NCI-H69 (cell line): ENCODE measurements at regions not wholly inside any gene's neighbourhood (a gene's known extent, or its start where the extent isn't known, plus 50 kb on each side); places are given as distances from the start of the nearest gene placed in this dataset.
"Not testable (repeated sequence)": the region's sequence is repeated elsewhere in the genome, so short reads cannot be mapped to it uniquely, and the experiment has no call there.

Experiments
- DNase-seq: peaks from one replicate; lab custom pipeline; 2025; lab: John Stamatoyannopoulos, UW

DNA sequence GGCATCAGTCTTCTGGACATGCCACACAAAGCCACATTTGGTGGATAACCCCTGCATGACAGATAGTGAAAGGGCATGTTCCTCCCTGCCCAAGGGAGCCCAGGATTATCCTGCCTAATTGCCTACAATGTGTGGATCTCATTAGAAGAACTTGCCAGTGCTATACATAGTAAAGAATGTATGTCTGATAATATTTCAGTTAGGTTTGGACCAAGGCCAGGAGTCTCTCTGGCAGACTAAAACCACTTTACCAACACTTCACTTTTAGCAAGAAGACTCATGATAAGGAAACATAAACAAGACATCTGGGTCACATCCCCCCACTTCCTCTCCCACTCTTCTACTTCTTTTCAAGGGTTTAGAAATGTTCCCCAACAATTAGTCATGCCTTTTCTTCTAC is 196.7 kb downstream of the MTERF1 start:
- no peak for DNase-seq

DNA sequence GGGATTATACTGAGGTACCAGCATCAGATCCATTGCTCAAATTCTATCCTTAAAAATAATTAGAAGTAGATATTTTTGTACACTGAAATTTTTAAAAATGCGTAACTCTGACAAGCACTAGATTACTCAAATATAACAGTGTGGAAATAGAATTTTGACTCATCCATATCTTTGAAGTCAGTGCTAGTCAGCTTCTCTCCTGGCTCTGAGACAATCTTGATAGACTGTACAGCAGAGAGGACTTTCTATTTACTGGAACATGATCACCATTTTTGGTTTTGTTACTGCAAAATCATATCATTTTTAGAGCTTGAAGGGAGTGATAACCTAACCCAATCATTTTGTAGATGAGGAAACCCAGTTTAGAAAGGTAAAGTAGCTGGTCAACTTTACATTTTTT is 195.0 kb downstream of the MTERF1 start:
- no peak for DNase-seq

DNA sequence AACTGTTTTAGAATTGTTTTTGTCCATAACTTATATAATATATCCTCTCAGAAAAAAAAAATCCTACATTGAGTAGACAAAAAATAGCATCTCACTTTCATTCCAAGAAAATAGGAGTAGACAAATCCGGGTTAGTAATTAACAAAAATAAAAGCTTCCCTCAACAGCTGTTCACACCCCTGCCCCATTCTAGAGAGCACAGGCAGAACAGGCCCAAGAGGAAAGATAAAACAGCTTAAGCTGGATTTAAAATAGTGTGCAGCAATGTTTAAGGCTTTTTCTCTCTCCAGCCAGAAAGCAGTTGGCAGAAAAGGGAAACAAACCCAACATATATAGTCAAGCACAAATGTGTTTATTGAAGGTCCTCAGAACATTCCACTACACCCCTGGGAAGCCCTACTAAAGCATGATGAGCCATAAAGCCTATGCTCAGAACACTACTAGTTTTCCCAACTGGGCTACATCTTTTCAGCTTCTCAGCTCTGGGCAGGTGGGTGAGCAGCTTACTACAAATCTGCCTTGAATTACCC is 189.9 kb downstream of the MTERF1 start:
- DNase-seq: no peak

DNA sequence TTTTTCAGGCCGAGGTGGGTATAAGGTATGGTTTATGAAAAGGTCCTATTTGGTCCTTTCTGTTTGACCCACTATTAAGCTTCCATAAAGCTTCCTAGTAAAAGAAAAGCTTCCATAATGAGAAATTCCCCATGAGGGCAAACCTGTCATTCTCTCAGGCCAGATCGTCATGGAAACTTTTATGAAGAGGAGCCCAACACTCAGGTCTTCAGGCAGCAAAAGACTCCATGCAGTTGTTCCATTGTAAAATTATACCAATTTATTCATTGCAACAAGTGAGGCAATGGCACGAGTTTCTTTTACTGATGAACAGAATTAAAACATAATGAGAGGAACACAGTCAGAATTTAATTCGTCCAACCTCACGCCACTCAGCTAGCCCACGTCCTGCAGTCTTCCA is 188.6 kb downstream of the MTERF1 start:
- no peak for DNase-seq

DNA sequence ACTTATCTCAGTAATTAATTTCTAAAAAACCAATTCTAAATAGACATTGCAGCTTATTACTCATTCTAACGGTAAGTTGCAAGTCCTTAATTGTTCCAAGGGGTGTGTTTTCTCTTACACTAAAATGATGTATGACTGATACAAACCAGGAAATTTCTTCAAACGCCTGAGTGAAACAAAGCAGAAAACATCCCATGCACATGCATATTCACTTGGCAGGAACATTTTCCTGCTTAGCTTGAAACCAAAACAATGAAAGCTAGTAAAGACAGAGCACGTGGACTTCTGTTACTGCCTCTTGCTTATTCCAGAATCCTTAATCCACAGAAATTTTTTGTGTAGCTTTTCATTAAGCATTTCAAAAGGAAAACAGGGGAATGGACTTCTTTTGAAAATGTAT is 187.7 kb downstream of the MTERF1 start:
- DNase-seq: no peak

DNA sequence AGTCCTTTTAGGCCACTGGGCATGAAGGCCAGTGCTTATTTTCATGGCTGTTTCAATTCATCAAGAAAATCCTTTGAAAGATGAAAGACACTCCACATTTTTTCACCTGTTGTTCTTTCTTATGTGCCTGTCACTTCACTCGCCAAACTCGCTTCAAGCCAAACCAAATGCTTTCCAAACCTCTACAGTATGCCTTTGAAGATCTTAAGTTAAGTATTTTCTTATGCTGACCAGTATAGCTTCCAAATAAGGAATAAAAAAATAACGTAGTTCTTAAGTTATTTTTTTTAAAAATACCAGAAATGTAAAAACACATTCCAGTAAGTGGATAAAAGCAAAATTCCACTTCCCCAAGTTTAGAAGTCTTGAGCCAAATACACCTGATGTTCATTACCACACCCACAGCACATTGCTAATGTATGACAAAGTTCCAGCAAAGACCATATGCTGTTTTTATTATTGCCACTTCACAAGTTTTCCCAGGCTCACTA is 186.1 kb downstream of the MTERF1 start:
- DNase-seq: no peak

DNA sequence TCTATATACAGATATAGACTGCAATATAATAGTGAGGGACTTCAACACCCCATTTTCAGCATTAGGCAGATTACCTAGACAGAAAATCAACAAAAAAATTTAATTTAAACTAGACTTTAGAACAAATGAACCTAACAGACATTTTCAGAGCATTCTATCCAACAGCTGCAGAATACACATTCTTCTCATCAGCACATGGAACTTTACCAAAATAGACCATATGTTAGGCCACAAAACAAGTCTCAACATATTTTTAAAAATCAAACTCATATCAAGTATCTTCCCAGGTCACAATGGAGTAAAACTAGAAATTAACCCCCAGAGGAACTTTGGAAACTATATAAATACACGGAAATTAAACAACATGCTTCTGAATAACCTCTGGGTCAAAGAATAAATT is 169.6 kb downstream of the MTERF1 start:
- no peak for DNase-seq

DNA sequence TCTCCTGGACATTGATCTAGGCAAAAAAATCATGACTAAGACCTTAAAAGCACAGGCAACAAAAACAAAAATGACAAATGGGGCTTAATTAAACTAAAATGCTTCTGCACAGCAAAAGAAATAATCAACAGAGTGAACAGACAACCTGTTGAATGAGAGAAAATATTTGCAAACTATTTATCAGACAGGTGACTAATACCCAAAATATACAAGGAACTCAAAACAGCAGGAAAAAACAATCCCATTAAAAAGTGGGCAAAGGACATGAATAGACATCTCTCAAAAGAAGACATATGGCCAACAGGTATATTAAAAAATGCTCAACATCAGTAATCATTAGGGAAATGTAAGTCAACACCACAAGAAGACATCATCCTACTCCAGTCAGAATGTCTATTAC is 166.8 kb downstream of the MTERF1 start:
- no peak for DNase-seq

DNA sequence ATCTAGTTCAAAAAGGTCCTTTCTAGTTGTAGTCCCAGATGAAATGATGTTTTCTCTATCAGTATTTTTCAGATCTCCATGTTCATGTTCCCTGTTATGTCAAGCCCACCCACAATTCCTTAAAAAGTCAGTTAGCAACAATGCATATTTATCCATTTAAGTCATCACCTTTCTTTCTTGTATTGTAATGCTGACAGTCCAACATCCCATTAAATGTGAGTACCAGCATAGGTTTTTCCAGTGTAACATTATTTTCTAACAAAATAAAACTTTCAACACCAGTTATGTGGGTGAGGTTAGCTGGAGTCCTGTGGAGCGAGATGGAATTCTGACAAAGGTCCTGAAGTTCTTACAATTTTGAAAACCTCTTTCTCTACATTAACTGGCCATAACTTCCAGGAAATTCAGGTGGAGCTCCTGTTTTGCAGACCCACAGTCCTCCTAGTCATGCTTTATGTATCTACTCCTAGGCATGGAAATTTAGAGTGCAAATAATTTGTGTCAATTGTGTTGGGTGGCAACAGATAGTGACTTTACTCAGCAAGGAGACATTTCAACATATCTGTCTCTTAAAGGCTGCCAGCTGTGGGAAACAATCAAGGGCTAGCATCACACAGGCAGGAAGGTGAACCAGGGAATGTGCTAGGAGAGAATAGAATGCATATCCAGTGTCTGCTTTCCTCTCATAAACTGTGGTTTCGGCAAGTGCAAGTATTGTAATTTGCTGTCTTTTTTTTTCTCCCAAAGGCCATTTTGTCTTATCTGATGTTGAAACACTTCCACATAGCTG is 162.6 kb downstream of the MTERF1 start:
- DNase-seq: no peak

DNA sequence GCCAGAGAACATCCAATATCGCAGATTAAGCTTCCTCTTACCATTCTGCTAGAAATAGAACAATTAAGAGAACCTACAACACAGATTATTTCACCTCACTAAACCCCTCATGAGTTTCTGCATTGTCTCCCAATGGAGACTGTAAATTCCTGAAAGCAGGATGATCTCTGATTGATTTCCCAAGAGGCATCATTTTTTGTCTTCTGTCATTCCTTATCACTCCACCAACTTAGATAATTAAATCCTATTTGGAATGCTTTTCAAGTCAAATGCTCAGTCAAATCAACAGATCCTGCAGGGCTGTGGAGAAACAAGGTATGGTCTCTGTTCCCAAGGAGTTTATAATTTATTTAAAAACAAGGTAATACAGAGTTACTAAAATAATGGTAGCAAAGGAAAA is 161.5 kb downstream of the MTERF1 start:
- no peak for DNase-seq

DNA sequence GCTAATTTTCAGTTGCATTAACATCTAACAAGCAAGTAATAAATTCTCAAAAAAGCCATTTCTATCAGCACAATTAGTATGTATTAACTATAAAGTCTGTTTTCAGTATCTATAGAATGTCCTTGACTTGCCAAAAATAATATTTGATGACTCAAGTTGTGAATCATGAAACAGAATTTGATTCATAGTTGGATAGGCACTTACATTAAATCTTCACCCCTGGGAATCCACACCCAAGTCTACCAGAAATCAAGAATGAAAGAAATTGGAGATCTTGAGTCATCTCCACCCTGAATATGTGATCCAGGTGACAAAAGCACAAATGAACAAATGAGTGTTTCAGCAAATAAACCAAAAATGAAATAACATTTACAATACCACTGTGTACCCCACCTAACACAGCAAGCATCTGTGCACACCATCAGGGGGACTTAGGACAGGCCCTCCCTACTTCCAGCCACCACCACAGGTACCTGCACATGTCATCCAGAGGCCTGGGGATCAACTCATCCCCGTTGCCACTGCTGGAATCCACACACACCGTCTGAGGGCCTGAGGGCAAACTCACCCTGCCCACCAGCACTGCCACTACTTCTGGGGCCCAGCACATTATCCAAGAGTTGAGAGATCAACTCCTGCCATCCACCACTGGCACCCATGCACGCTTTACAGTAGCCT is 160.1 kb downstream of the MTERF1 start:
- no peak for DNase-seq

DNA sequence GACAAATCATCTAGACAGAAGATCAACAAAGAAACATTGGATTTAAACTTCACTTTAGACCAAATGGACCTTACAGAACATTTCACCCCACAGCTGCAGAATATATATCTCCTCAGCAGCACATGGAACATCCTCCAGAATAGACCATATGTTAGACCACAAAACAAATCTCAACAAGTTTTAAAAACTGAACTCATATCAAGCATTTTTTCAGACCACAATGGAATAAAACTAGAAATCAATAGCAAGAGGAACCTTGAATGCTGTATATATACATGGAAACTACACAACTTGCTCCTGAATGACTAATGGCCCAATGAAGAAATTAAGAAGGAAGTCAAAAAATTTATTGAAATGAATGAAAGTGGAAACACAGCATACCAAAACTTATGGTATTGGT is 157.7 kb downstream of the MTERF1 start:
- DNase-seq: no peak

DNA sequence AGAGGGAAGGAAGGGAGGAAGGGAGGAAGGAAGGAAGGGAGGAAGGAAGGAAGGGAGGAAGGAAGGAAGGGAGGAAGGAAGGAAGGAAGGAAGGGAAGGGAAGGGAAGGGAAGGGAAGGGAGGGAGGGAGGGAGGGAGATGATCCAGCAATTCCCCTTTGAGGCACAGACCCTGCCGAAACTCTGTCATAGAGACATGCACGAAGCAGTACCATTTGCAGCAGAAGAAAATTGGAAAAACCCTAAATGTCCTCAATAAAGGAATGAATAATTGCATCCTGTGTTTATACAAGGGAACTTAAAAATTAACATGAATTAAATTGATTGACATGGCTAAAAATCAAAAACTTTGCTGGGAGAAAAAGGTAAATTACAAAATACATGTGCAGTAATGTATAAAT is 151.5 kb downstream of the MTERF1 start:
- DNase-seq: not testable (repeated sequence)

DNA sequence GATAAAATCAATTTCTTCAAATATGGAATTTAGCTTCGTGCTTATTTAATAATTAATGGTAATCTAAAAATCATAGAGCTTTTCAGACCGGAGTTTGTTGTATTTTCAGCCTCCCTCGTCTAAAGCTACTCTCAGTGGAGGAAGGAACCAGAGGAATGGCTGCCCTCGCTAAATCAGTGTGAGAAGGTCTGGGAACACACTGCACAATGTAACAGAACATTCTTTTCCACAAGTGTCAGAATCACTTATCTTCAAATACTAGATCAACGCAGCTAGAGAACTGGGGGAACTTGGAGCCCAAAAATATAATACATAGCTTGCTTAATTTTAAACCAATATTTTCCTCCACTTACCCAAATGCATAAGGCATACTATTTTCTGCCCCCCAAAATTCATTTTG is 148.5 kb downstream of the MTERF1 start:
- DNase-seq: no peak

DNA sequence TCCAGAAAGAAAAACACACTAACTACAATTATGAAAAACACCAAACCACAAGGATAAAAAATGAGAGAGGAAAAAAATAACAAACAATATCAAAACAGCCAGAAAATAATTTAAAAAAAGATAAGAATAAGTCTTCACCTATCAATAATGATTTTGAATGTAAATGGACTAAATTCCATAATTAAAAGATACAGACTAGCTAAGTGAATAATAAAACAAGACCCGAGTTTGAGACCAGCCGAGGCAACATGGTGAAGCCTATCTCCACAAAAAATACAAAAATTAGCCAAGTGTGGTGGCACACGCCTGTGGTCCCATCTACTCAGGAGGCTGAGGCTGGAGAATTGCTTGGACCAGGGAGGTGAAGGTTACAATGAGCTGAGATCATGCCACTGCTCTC is 131.1 kb downstream of the MTERF1 start:
- no peak for DNase-seq

DNA sequence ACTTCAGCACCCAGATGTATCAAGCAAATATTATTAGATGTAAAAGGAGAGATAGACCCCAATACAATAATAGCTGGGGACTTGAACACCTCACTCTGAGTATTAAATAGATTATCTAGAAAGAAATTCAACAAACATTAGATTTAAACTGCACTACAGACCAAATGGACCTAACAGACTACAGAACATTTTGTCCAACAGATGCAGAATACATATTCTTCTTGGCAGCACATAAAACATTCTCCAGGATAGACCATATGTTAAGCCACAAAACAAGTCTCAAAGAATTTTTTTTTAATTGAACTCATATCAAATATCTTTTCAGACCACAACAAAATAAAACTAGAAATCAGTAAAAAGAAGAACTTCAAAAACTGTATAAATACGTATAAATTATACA is 130.4 kb downstream of the MTERF1 start:
- no peak for DNase-seq

DNA sequence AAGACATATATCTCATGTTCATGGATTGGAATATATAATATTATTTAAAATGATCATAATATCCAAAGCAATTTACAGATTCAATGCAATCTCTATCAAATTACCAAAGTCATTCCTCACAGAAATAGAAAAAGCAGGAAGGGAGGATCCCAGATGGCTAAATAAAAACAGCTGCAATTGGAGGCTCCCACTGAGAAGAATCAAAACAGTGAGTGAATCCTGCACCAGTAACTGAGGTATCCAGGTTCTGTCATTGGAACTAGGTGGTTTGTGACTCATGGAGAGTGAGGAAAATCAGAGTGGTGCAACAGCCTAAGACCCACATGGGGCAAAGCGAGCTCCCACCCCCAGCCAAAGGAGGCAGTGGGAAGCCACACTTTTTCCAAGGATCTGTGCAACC is 128.4 kb downstream of the MTERF1 start:
- DNase-seq: no peak

DNA sequence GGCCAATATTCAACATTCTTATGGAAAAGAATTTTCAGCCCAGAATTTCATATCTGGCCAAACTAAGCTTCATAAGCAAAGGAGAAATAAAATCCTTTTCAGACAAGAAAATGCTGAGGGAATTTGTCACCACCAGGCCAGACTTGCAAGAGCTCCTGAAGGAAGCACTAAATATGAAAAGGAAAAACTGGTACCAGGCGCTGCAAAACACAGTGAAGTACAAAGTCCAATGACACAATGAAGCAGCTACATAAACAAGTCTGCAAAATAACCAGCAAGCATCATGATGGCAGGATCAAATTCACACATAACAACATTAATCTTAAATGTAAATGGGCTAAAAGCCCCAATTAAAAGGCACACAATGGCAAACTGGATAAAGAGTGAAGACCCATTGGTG is 126.2 kb downstream of the MTERF1 start:
- DNase-seq: not testable (repeated sequence)

DNA sequence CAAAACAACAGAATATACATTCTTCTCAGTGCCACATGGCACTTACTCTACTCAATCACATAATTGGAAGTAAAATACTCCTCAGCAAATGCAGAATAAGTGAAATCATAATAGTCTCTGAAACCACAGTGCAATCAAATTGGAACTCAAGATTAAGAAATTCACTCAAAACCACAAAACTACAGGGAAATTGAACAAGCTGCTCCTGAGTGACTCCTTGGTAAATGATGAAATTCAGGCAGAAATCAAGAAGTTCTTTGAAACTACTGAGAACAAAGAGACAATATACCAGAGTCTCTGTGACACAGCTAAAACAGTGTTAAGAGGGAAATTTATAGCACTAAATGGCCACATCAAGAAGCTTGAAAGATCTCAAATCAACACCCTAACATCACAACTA is 125.4 kb downstream of the MTERF1 start:
- DNase-seq: not testable (repeated sequence)

DNA sequence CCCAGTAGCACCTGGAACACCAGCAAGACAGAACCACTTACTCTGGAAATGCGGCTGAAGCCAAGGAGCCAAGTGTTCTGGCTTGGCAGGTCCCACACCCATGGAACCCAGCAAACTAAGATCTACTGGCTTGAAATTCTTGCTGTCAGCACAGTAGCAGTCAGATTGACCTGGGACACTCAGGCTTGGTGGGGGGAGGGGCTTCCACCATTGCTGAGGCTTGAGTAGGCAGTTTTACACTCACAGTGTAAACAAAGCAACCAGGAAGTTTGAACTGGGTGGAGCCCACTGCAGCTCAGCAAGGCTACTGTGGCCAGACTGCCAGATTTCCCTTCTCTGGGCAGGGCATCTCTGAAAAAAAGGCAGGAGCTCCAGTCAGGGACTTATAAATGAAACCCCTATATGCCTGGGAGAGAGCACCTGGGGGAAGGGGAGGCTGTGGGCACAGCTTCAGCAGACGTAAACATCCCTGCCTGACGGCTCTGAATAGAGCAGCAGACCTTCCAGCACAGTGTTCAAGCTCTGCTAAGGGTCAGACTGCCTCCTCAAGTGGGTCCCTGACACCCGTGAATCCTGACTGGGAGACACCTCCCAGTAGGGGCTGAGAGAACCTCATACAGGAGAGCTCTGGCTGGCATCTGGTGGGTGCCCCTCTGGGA is 121.2 kb downstream of the MTERF1 start:
- peak; percentile 31 for DNase-seq

DNA sequence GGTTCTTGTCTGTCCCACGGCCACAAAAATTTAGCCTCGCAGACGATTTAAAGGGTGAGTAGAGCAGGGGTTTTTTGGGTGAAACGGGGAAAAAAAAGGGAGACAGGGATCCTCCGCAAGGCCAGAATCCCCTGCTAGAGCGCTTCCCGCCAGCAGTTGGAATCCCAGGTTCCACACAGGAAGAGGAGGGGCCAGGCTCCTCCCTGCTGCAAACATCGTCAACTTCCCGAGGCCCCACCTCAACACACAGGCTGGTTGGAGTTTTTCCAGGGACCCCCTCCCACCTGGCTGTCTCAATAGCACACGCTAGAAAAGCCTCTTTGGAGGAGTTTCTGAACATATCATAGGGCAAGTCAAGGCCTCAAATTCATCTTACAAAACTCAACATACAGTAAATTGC is 112.7 kb downstream of the MTERF1 start:
- DNase-seq: no peak

DNA sequence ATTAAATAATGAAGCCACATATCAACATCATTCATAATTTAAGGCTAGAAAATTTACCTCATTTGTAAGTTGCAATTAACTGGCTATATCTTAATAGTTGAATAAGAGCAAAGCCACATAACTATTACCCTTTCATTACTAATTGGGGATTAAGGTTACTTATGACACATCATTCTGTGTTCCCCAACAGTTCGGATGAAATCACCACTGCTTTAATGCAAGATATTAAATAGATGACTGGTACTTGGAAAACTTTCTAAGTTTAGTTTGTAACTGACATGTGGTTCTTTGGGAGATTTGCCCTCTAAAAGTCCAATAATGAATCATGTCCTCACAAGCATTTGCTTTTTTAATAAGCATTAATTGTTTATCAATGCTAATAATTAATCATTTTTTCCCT is 109.1 kb downstream of the MTERF1 start:
- no peak for DNase-seq
